ENCODE measurements at regions not wholly inside any gene's neighbourhood (a gene's known extent, or its start where the extent isn't known, plus 50 kb on each side); places are given as distances from the start of the nearest gene placed in this dataset.

- Histone ChIP-seq H4K20me1 (ENCODE audit: insufficient read depth, low read length) (no peaks in the 10 kb centered on the region), H3K27me3 (ENCODE audit: control insufficient read depth in 2 of 2, insufficient read depth in 2 of 2, low read length in 2 of 2) (no peaks in the 10 kb centered on the region), H3K4me1 (ENCODE audit: control insufficient read depth in 1 of 2, insufficient read depth in 2 of 2, low read length in 2 of 2) (peaks cover 29 to 35% of the 10 kb centered on the region in 2 donors), H3K9ac (ENCODE audit: insufficient read depth, low read length, poor library complexity, severe bottlenecking) (no peak overlapping the region), H3K4me2 (replicated peaks; ENCODE audit: extremely low read depth, low read length, poor library complexity, severe bottlenecking) (no peak overlapping the region), H2AFZ (ENCODE audit: insufficient read depth, low read depth, low read length, poor library complexity, severe bottlenecking) (no peak overlapping the region), H3K9me3 (replicated peaks in 1 of 2; ENCODE audit: control insufficient read depth in 1 of 2, insufficient read depth in 1 of 2, low read length in 2 of 2) (no peaks in the 10 kb centered on the region), H3K36me3 (replicated peaks in 1 of 2; ENCODE audit: control insufficient read depth in 1 of 2, insufficient read depth in 2 of 2, low read length in 2 of 2) (no peaks in the 10 kb centered on the region), H3K4me3 (replicated peaks in 1 of 3; ENCODE audit: low read depth in 2 of 3, low read length in 3 of 3) (no peak overlapping the region), H3K27ac (ENCODE audit: low read depth in 1 of 2, low read length in 2 of 2) (no peak overlapping the region), H3K79me2 (ENCODE audit: insufficient read depth, low read length) (no peaks in the 10 kb centered on the region)
- WGBS (ENCODE audit: insufficient coverage): no CpG with 5 or more reads among the region's 5 CpGs
- Mint-ChIP-seq H3K4me3 (no peak overlapping the region), H3K36me3 (no peaks in the 10 kb centered on the region), H3K4me1 (peaks cover 37% of the 10 kb centered on the region), H3K27ac (peak overlapping the region; percentile 15 to 79 (median 51)), H3K9me3 (peaks cover 0 to 5% (median 1%) of the 10 kb centered on the region in 7 donors), H3K27me3 (ENCODE audit: low read depth in 3 of 3) (peaks cover 0 to 3% (median 1%) of the 10 kb centered on the region in 3 donors)
- no peak for TF ChIP-seq CTCF (IDR thresholded peaks at IDR 0.05)
- DNase-seq: peak; percentile 58 to 81 (median 72)
- intact Hi-C loops (cut with micrococcal nuclease): no loop called here
Measured at GRCh38 chr3:5431811-5432378, 244.4 kb downstream of the EDEM1 start.

- Mint-ChIP-seq H3K27ac (no peak overlapping the region), H3K4me1 (peaks cover 2% of the 10 kb centered on the region), H3K36me3 (no peaks in the 10 kb centered on the region), H3K27me3 (ENCODE audit: low read depth in 3 of 3) (peaks cover 0 to 2% (median 1%) of the 10 kb centered on the region in 3 donors), H3K4me3 (no peak overlapping the region), H3K9me3 (peaks cover 0 to 3% (median 0%) of the 10 kb centered on the region in 7 donors)
- intact Hi-C loops (cut with micrococcal nuclease): no loop called here
- WGBS (ENCODE audit: insufficient coverage): 100% methylated on average over 1 of the region's 5 CpGs
- Histone ChIP-seq H2AFZ (ENCODE audit: insufficient read depth, low read depth, low read length, poor library complexity, severe bottlenecking) (no peak overlapping the region), H3K79me2 (ENCODE audit: insufficient read depth, low read length) (no peaks in the 10 kb centered on the region), H4K20me1 (ENCODE audit: insufficient read depth, low read length) (no peaks in the 10 kb centered on the region), H3K4me3 (replicated peaks in 1 of 3; ENCODE audit: low read depth in 2 of 3, low read length in 3 of 3) (no peak overlapping the region), H3K36me3 (replicated peaks in 1 of 2; ENCODE audit: control insufficient read depth in 1 of 2, insufficient read depth in 2 of 2, low read length in 2 of 2) (no peaks in the 10 kb centered on the region), H3K27me3 (ENCODE audit: control insufficient read depth in 2 of 2, insufficient read depth in 2 of 2, low read length in 2 of 2) (no peaks in the 10 kb centered on the region), H3K9me3 (replicated peaks in 1 of 2; ENCODE audit: control insufficient read depth in 1 of 2, insufficient read depth in 1 of 2, low read length in 2 of 2) (no peaks in the 10 kb centered on the region), H3K9ac (ENCODE audit: insufficient read depth, low read length, poor library complexity, severe bottlenecking) (no peak overlapping the region), H3K4me2 (replicated peaks; ENCODE audit: extremely low read depth, low read length, poor library complexity, severe bottlenecking) (no peak overlapping the region), H3K4me1 (ENCODE audit: control insufficient read depth in 1 of 2, insufficient read depth in 2 of 2, low read length in 2 of 2) (peaks cover 0 to under 1% of the 10 kb centered on the region in 2 donors), H3K27ac (ENCODE audit: low read depth in 1 of 2, low read length in 2 of 2) (no peak overlapping the region)
- no peak for TF ChIP-seq CTCF (IDR thresholded peaks at IDR 0.05)
- no peak for DNase-seq
Measured at GRCh38 chr3:5437296-5437782, 249.8 kb downstream of the EDEM1 start.
